IMR-90 (cell line): ENCODE measurements at regions not wholly inside any gene's neighbourhood (a gene's known extent, or its start where the extent isn't known, plus 50 kb on each side); places are given as distances from the start of the nearest gene placed in this dataset.
A peak's percentile ranks its signal among the peaks of the same experiment; 100 is the strongest.

ENCODE experiments used
- ATAC-seq: fragments of 200-7000 bp; cut with Tn5 transposase; 2 replicates; pipeline ENCODE4 v1.9.1; 2020; ENCODE audit warnings: low read depth, mild to moderate bottlenecking, moderate library complexity
- BruUV-seq: library from RNA; stranded (reverse); fragments of 400-500 nt; replicated peaks from 2 replicates; lab custom pipeline; 2021; lab: Mats Ljungman, UMichigan
- CTCF ChIA-PET: fragments of 300-600 bp; formaldehyde crosslinking; extraction: SDS; loops from one replicate; lab custom pipeline; 2021; ENCODE audit warnings: antibody characterized with exemption; lab: Yijun Ruan, JAX
- POLR2A ChIA-PET: fragments of 300-600 bp; sonication (Branson Sonifier 250); formaldehyde crosslinking; loops from one replicate; lab custom pipeline; 2022; ENCODE audit warnings: antibody characterized with exemption; ENCODE audit not compliant: unreplicated experiment; lab: Charles Lee
- DNase-seq: peaks from one replicate; pipeline ENCODE4 v3.0.0; 2013
- H2AFZ ChIP-seq: replicated peaks from 2 replicates; pipeline ENCODE3; 2013; ENCODE audit warnings: low read length, mild to moderate bottlenecking; ENCODE audit not compliant: poor library complexity
- H2AK5ac ChIP-seq: 2 replicates; pipeline ENCODE4 v1.6.1; 2013; ENCODE audit warnings: low read depth, low read length, inconsistent platforms
- H2AK9ac ChIP-seq: replicated peaks from 2 replicates; pipeline ENCODE3; 2013; ENCODE audit warnings: mild to moderate bottlenecking, low read depth, low read length, moderate library complexity; ENCODE audit not compliant: poor library complexity
- H2BK120ac ChIP-seq: 2 replicates; pipeline ENCODE4 v1.6.1; 2013; ENCODE audit warnings: low read depth, low read length, inconsistent platforms
- H2BK15ac ChIP-seq: 3 replicates; pipeline ENCODE4 v1.6.1; 2013; ENCODE audit warnings: low read depth, low read length, inconsistent platforms
- H2BK20ac ChIP-seq: 2 replicates; pipeline ENCODE4 v1.6.1; 2013; ENCODE audit warnings: low read depth, mild to moderate bottlenecking, inconsistent platforms, low read length, moderate library complexity
- H2BK5ac ChIP-seq: 2 replicates; pipeline ENCODE4 v1.6.1; 2013; ENCODE audit warnings: mild to moderate bottlenecking, low read depth, low read length, inconsistent platforms; ENCODE audit not compliant: poor library complexity, severe bottlenecking
- H3K14ac ChIP-seq: replicated peaks from 2 replicates; pipeline ENCODE4 v1.6.1; 2013; ENCODE audit warnings: low read depth, low read length, inconsistent platforms
- H3K18ac ChIP-seq: 2 replicates; pipeline ENCODE4 v1.6.1; 2013; ENCODE audit warnings: low read depth, low read length, control low read depth
- H3K23ac ChIP-seq: 2 replicates; pipeline ENCODE4 v1.6.1; 2013; ENCODE audit warnings: low read depth, low read length, inconsistent platforms
- H3K27ac ChIP-seq: 2 replicates; pipeline ENCODE4 v1.5.1; 2013; ENCODE audit warnings: mild to moderate bottlenecking, control low read depth, low read length; ENCODE audit not compliant: insufficient read depth
- H3K27me3 ChIP-seq: 2 replicates; pipeline ENCODE4 v1.6.1; 2013; ENCODE audit warnings: low read length; ENCODE audit not compliant: control insufficient read depth, insufficient read depth
- H3K36me3 ChIP-seq: 2 replicates; pipeline ENCODE4 v1.6.1; 2013; ENCODE audit warnings: low read length, mixed read lengths; ENCODE audit not compliant: control insufficient read depth, insufficient read depth
- H3K4ac ChIP-seq: 2 replicates; pipeline ENCODE4 v1.6.1; 2013; ENCODE audit warnings: low read depth, low read length, inconsistent platforms
- H3K4me1 ChIP-seq: 2 replicates; pipeline ENCODE4 v1.6.1; 2013; ENCODE audit warnings: low read length, mixed read lengths; ENCODE audit not compliant: control insufficient read depth, insufficient read depth
- H3K4me2 ChIP-seq: 2 replicates; pipeline ENCODE4 v1.6.1; 2013; ENCODE audit warnings: low read depth, mild to moderate bottlenecking, control low read depth, low read length, moderate library complexity
- H3K4me3 ChIP-seq: 2 replicates; pipeline ENCODE4 v1.5.1; 2013; ENCODE audit warnings: low read depth, mild to moderate bottlenecking, control low read depth, low read length, moderate library complexity; ENCODE audit not compliant: insufficient read depth
- H3K56ac ChIP-seq: 2 replicates; pipeline ENCODE4 v1.6.1; 2013; ENCODE audit warnings: low read length, inconsistent platforms; ENCODE audit not compliant: insufficient read depth; ENCODE audit errors: extremely low read depth
- H3K79me1 ChIP-seq, 2 experiments: 2 replicates each; pipeline ENCODE4 v1.6.1; 2013; ENCODE audit warnings: low read length in 2 of 2, inconsistent platforms in 1 of 2, low read depth in 1 of 2
- H3K9ac ChIP-seq: 2 replicates; pipeline ENCODE4 v1.6.1; 2013; ENCODE audit warnings: low read depth, low read length, control low read depth
- H3K9me1 ChIP-seq: 2 replicates; pipeline ENCODE4 v1.6.1; 2013; ENCODE audit warnings: low read length, inconsistent platforms; ENCODE audit not compliant: insufficient read depth
- H3K9me3 ChIP-seq: 2 replicates; pipeline ENCODE4 v1.6.1; 2013; ENCODE audit warnings: low read length; ENCODE audit not compliant: control insufficient read depth, insufficient read depth
- H4K20me1 ChIP-seq: 2 replicates; pipeline ENCODE4 v1.6.1; 2013; ENCODE audit warnings: low read length, inconsistent platforms; ENCODE audit not compliant: insufficient read depth
- H4K5ac ChIP-seq: 2 replicates; pipeline ENCODE4 v1.6.1; 2013; ENCODE audit warnings: mild to moderate bottlenecking, low read depth, low read length, control low read depth
- H4K8ac ChIP-seq, 2 experiments: 2 replicates each; pipeline ENCODE4 v1.6.1; 2013; ENCODE audit warnings: low read depth in 2 of 2, low read length in 2 of 2, control low read depth in 1 of 2, inconsistent platforms in 1 of 2
- H4K91ac ChIP-seq: 2 replicates; pipeline ENCODE4 v1.6.1; 2013; ENCODE audit warnings: low read depth, low read length, inconsistent platforms; ENCODE audit not compliant: insufficient read depth
- BHLHE40 ChIP-seq: fragments of 150-350 bp; IDR thresholded peaks from 2 replicates; pipeline ENCODE4 v1.6.1; 2016; ENCODE audit warnings: mild to moderate bottlenecking, low read depth, low read length
- CEBPB ChIP-seq: IDR thresholded peaks from 2 replicates; pipeline ENCODE4 v1.6.1; 2012; ENCODE audit warnings: low read depth, low read length, improper control_type of control experiment
- CHD1 ChIP-seq: IDR thresholded peaks from 2 replicates; pipeline ENCODE4 v1.6.1; 2012; ENCODE audit warnings: low read depth, low read length, improper control_type of control experiment
- CTCF ChIP-seq: conservative IDR thresholded peaks from 2 replicates; pipeline ENCODE4 v1.5.1; 2012; ENCODE audit warnings: mild to moderate bottlenecking, low read depth, low read length, improper control_type of control experiment
- ELK1 ChIP-seq: fragments of 150-350 bp; IDR thresholded peaks from 2 replicates; pipeline ENCODE4 v1.6.1; 2016; ENCODE audit warnings: low read depth, mild to moderate bottlenecking, low read length, moderate library complexity, borderline replicate concordance
- FOS ChIP-seq: fragments of 150-350 bp; IDR thresholded peaks from 2 replicates; pipeline ENCODE4 v1.6.1; 2016; ENCODE audit warnings: low read depth, low read length
- MAFK ChIP-seq: IDR thresholded peaks from 2 replicates; pipeline ENCODE4 v1.6.1; 2012; ENCODE audit warnings: low read depth, low read length, improper control_type of control experiment
- MAZ ChIP-seq: IDR thresholded peaks from 2 replicates; pipeline ENCODE4 v1.6.1; 2012; ENCODE audit warnings: low read depth, mild to moderate bottlenecking, low read length, improper control_type of control experiment, moderate library complexity, borderline replicate concordance
- MXI1 ChIP-seq: IDR thresholded peaks from 2 replicates; pipeline ENCODE4 v1.6.1; 2012; ENCODE audit warnings: low read depth, mild to moderate bottlenecking, low read length, moderate library complexity, borderline replicate concordance
- NFE2L2 ChIP-seq: fragments of 150-350 bp; IDR thresholded peaks from 2 replicates; pipeline ENCODE4 v1.6.1; 2016; ENCODE audit warnings: low read depth, mild to moderate bottlenecking, low read length
- RAD21 ChIP-seq: IDR thresholded peaks from 2 replicates; pipeline ENCODE4 v1.6.1; 2012; ENCODE audit warnings: low read length, improper control_type of control experiment
- RCOR1 ChIP-seq: IDR thresholded peaks from 2 replicates; pipeline ENCODE4 v1.6.1; 2012; ENCODE audit warnings: mild to moderate bottlenecking, low read length, improper control_type of control experiment; ENCODE audit not compliant: insufficient replicate concordance
- RFX5 ChIP-seq: IDR thresholded peaks from 2 replicates; pipeline ENCODE4 v1.8.0; 2012; ENCODE audit warnings: low read depth, mild to moderate bottlenecking, low read length, moderate library complexity
- SMC3 ChIP-seq: fragments of 150-350 bp; IDR thresholded peaks from 2 replicates; pipeline ENCODE4 v1.6.1; 2016; ENCODE audit warnings: low read depth, mild to moderate bottlenecking, antibody characterized with exemption, low read length, moderate library complexity
- USF2 ChIP-seq: fragments of 150-350 bp; IDR thresholded peaks from 2 replicates; pipeline ENCODE4 v1.6.1; 2017; ENCODE audit warnings: mild to moderate bottlenecking, antibody characterized with exemption, low read length, low read depth
- WGBS, 2 experiments: methylation state at CpG; one replicate each; pipeline versions ENCODE4 v1.1.5 to v1.1.7; 2013; ENCODE audit warnings: missing lambda C conversion rate in 2 of 2; ENCODE audit not compliant: insufficient read length in 1 of 2; ENCODE audit errors: extremely low coverage in 2 of 2; 5-methylcytosine and 5-hydroxymethylcytosine counted together
- dilution Hi-C: fragments of 300-500 bp; cut with HindIII; formaldehyde crosslinking; loops from one replicate; pipeline ENCODE4 v1.14.3; 2018; ENCODE audit warnings: low sequenced_read_pairs; ENCODE audit not compliant: unreplicated experiment
- in situ Hi-C: fragments of 300-500 bp; cut with MboI; formaldehyde crosslinking; loops from 3 replicates; pipeline ENCODE4 v1.14.3; 2019; ENCODE audit warnings: low sequenced_read_pairs, inconsistent platforms, mixed read lengths
- intact Hi-C: fragments of 100-400 bp; cut with micrococcal nuclease; formaldehyde crosslinking; loops from 2 replicates; pipeline ENCODE4 v1.10.0; 2022

GRCh38 chr12:65534238-65534841 is 255.9 kb downstream of the MSRB3 start:
- no peak overlapping the region for H3K4me2 ChIP-seq
- dilution Hi-C loops, result no loop called here
- H2AK9ac ChIP-seq, result peak overlapping the region; percentile 91
- no peak overlapping the region for H3K9ac ChIP-seq
- H2BK15ac ChIP-seq, result peak overlapping the region; percentile 98; the same call in 2 of the 3 replicates
- ChIA-PET CTCF (interaction anchor here (0.6 to 1.0 kb wide), 2 partner anchors 22 to 183 kb away, joined by 3 to 4 read pairs; no protein-coding TSS in a partner anchor), POLR2A (interaction anchor here (2.1 kb wide), 1 partner anchor 30 kb away, joined by 5 read pairs; no protein-coding TSS in a partner anchor)
- 66% methylated on average over 4 of the region's 8 CpGs; no CpG with 5 or more reads in 1 of the 2 experiments for WGBS, 2 experiments
- peak overlapping the region; percentile 100 for H4K91ac ChIP-seq
- peak overlapping the region; percentile 100 for H2BK120ac ChIP-seq
- peak overlapping the region; percentile 95 for H3K14ac ChIP-seq
- H2BK20ac ChIP-seq, result peak overlapping the region; percentile 100
- intact Hi-C loops, result no loop called here
- H2BK5ac ChIP-seq, result peak overlapping the region; percentile 99
- peak overlapping the region; percentile 79 for H3K18ac ChIP-seq
- peak overlapping the region; percentile 54 for H2AFZ ChIP-seq
- DNase-seq (no peak), ATAC-seq (no peak)
- no peaks in the 10 kb centered on the region for H3K27me3 ChIP-seq
- peak overlapping the region; percentile 89 for H4K5ac ChIP-seq
- H3K27ac ChIP-seq, result peak overlapping the region; percentile 83
- H2AK5ac ChIP-seq, result peak overlapping the region; percentile 99
- in situ Hi-C loops, result no loop called here
- H3K79me1 ChIP-seq, result peaks cover 0 to 30% of the 10 kb centered on the region in 2 experiments; a peak in 2 of 4 replicates
- H3K4me1 ChIP-seq, result peaks cover 44% of the 10 kb centered on the region
- H3K36me3 ChIP-seq, result no peaks in the 10 kb centered on the region
- H3K4me3 ChIP-seq, result no peak overlapping the region
- H3K23ac ChIP-seq, result peak overlapping the region; percentile 82
- H3K56ac ChIP-seq, result peak overlapping the region; percentile 46; the same call in 1 of the 2 replicates
- peaks cover 29% of the 10 kb centered on the region for H3K9me1 ChIP-seq
- peak overlapping the region; percentile 86 to 98 for H4K8ac ChIP-seq
- BruUV-seq, result no TSS peak
- no peaks in the 10 kb centered on the region for H4K20me1 ChIP-seq
- H3K9me3 ChIP-seq, result peaks cover 4% of the 10 kb centered on the region
- H3K4ac ChIP-seq, result peak overlapping the region; percentile 99
- TF ChIP-seq SMC3 (no peak), MAFK (no peak), MAZ (no peak), ELK1 (no peak), CEBPB (no peak), RCOR1 (no peak), USF2 (no peak), RFX5 (no peak), CTCF (no peak), FOS (no peak), MXI1 (no peak), NFE2L2 (no peak), BHLHE40 (no peak), RAD21 (no peak), CHD1 (no peak)
